Stomach (tissue), 8 donors: ENCODE measurements at regions not wholly inside any gene's neighbourhood (a gene's known extent, or its start where the extent isn't known, plus 50 kb on each side); places are given as distances from the start of the nearest gene placed in this dataset.

Experiments used
- DNase-seq, 2 donors: peaks; one replicate each; pipeline versions ENCODE4 v3.0.0 to v3.0.0-alpha.2; 2013 to 2019
- H3K27ac ChIP-seq, 5 donors: fragments of 200-600 bp in 4 of 5; sonication (generic) in 4 of 5; one replicate each; pipeline ENCODE4 v1.5.1; 2013 to 2019; ENCODE audit warnings: mild to moderate bottlenecking in 1 of 5, moderate library complexity in 1 of 5
- H3K27me3 ChIP-seq, 3 donors: fragments of 200-600 bp; sonication (generic); one replicate each; pipeline ENCODE4 v1.5.1; 2017 to 2019; ENCODE audit warnings: mixed run types in 1 of 3
- H3K36me3 ChIP-seq, 4 donors: fragments of 200-600 bp; sonication (generic); 1 replicate in 3 of 4; 2 replicates in 1 of 4; pipeline ENCODE4 v1.5.1; 2016 to 2019
- H3K4me1 ChIP-seq, 4 donors: fragments of 200-600 bp; sonication (generic); one replicate each; pipeline ENCODE4 v1.5.1; 2016 to 2019
- H3K4me3 ChIP-seq, 4 donors: fragments of 200-600 bp; sonication (generic) in 3 of 4; one replicate each; pipeline ENCODE4 v1.5.1; 2016 to 2019; ENCODE audit warnings: mild to moderate bottlenecking in 1 of 4
- H3K9me3 ChIP-seq, 4 donors: fragments of 200-600 bp; sonication (generic); one replicate each; pipeline ENCODE4 v1.5.1; 2016 to 2019
- EP300 ChIP-seq: sonication (generic); formaldehyde crosslinking; IDR thresholded peaks from one replicate; pipeline ENCODE4 v1.6.1; 2017; ENCODE audit warnings: antibody characterized with exemption
- POLR2A ChIP-seq, 4 donors: fragments of 450-650 bp; IDR thresholded peaks; one replicate each; pipeline ENCODE4 v1.6.1; 2016; ENCODE audit warnings: antibody characterized with exemption in 4 of 4, control low read depth in 2 of 4, mild to moderate bottlenecking in 1 of 4, moderate library complexity in 1 of 4
- POLR2AphosphoS5 ChIP-seq, 3 donors: sonication (generic); formaldehyde crosslinking; IDR thresholded peaks; one replicate each; pipeline ENCODE4 v1.6.1; 2016; ENCODE audit warnings: antibody characterized with exemption in 3 of 3
- WGBS, 5 donors: extraction: QIAGEN DNeasy Blood & Tissue Kit in 3 of 5; methylation state at CpG; one replicate each; pipeline versions ENCODE4 v1.1.5 to v1.1.7; 2013 to 2018; 5-methylcytosine and 5-hydroxymethylcytosine counted together
- intact Hi-C: fragments of 100-400 bp; cut with DNase I; formaldehyde crosslinking; loops from one replicate; pipeline ENCODE4 v1.15.1; 2023; ENCODE audit warnings: low total_unique reads
- TF ChIP-seq, protein P1 (sequence below), 7 experiments: fragments of 450-650 bp in 4 of 7; fragments of 200-600 bp in 3 of 7; sonication (generic) in 3 of 7; IDR thresholded peaks; one replicate each; pipeline ENCODE4 v1.5.1; 2016 to 2019; ENCODE audit warnings: antibody characterized with exemption in 7 of 7, control low read depth in 2 of 7, mild to moderate bottlenecking in 1 of 7
- donor health status: healthy with polysubstance abuse.
- donor health status: Bipolar disorder and iron deficiency.
- donor health status: healthy.

DNA sequence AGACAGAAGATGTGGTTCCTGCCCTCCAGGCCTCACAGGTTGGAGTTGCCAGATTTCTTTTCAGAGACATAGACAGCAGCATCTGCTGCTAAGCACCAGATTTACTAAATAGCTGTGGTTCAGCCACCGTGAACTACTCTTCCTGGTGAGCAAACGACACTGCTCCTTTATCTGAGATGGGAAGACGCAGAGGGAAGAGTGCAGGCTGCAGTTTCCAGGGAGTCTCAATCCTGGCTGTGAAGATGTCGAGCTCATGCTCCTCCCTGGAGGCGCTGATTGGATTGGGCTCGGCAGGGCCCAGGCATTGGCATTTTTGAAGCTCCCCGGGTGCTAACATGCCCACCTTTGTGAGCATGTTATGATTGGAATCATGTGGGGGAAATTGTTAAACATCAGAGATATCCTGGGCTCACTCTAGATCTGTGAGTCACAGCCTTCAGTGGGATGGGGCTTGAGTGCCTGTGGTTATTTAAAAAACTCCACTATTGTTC, 314.8 kb downstream of the TSN start:
- 67 to 96% (median 72%) methylated on average over 7 of the region's 7 CpGs for WGBS, 5 donors
- H3K4me1 ChIP-seq, result no peaks in the 10 kb centered on the region
- no peaks in the 10 kb centered on the region for H3K27me3 ChIP-seq
- H3K27ac ChIP-seq, result no peak overlapping the region
- no peak for TF ChIP-seq POLR2A (IDR thresholded peaks at IDR 0.05)
- TF ChIP-seq EP300, result no peak
- TF ChIP-seq, protein P1, sequence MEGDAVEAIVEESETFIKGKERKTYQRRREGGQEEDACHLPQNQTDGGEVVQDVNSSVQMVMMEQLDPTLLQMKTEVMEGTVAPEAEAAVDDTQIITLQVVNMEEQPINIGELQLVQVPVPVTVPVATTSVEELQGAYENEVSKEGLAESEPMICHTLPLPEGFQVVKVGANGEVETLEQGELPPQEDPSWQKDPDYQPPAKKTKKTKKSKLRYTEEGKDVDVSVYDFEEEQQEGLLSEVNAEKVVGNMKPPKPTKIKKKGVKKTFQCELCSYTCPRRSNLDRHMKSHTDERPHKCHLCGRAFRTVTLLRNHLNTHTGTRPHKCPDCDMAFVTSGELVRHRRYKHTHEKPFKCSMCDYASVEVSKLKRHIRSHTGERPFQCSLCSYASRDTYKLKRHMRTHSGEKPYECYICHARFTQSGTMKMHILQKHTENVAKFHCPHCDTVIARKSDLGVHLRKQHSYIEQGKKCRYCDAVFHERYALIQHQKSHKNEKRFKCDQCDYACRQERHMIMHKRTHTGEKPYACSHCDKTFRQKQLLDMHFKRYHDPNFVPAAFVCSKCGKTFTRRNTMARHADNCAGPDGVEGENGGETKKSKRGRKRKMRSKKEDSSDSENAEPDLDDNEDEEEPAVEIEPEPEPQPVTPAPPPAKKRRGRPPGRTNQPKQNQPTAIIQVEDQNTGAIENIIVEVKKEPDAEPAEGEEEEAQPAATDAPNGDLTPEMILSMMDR (IDR thresholded peaks at IDR 0.05), result no peak
- TF ChIP-seq POLR2AphosphoS5 (IDR thresholded peaks at IDR 0.05), result no peak
- DNase-seq, result no peak
- intact Hi-C loops, result no loop called here
- no peak overlapping the region for H3K4me3 ChIP-seq
- H3K9me3 ChIP-seq, result no peaks in the 10 kb centered on the region
- no peaks in the 10 kb centered on the region for H3K36me3 ChIP-seq

DNA sequence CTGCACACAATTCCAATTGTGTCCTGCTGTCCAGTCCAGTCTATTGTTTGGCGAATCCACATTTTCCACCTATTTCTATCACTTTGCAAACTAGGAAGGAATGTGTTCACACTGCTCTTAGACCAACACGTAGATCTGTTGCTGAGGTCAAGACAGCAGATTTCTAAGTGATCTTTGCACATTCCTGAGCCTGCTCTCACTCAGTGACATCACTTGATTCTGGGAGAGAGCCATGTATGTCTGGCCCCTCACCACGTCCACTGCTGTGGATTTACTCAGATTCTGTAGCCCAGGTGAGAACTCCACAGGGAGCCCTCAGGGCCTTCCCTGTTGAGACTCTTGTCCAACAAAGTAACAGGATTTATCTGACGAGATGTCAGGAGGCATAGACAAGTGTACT, 317.2 kb downstream of the TSN start:
- no peaks in the 10 kb centered on the region for H3K9me3 ChIP-seq
- no peak overlapping the region for H3K4me3 ChIP-seq
- H3K27ac ChIP-seq, result no peak overlapping the region
- 58 to 72% (median 67%) methylated on average over 4 of the region's 4 CpGs for WGBS, 5 donors
- intact Hi-C loops, result no loop called here
- no peak for DNase-seq
- no peak for TF ChIP-seq POLR2A (IDR thresholded peaks at IDR 0.05)
- TF ChIP-seq EP300, result no peak
- TF ChIP-seq, protein P1 (IDR thresholded peaks at IDR 0.05), result no peak
- TF ChIP-seq POLR2AphosphoS5 (IDR thresholded peaks at IDR 0.05), result no peak
- H3K4me1 ChIP-seq, result no peaks in the 10 kb centered on the region
- H3K36me3 ChIP-seq, result no peaks in the 10 kb centered on the region
- no peaks in the 10 kb centered on the region for H3K27me3 ChIP-seq

DNA sequence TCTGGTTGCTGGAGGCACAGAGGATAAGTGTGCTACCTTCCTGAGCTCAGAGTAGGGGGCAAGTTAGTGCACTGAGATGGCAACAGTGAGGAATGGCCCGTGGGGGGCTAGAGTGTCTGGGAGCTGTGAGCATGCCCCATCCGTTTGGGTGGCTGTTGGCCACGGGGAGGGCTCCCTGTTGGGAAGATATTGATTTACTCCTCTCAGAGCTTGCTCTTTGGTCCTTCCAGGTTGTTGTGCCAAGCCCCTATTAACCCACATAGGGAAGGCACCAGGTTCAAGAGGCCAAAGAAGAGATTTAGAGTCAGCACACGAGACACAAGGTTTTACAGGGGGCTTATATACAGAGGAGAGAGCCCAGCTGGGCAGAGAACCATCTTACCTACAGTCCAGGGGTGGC, 318.8 kb downstream of the TSN start:
- intact Hi-C loops, result no loop called here
- 57 to 64% (median 62%) methylated on average over 4 of the region's 4 CpGs for WGBS, 5 donors
- Histone ChIP-seq H3K9me3 (no peaks in the 10 kb centered on the region), H3K4me3 (no peak overlapping the region), H3K27ac (no peak overlapping the region), H3K36me3 (no peaks in the 10 kb centered on the region), H3K27me3 (no peaks in the 10 kb centered on the region), H3K4me1 (no peaks in the 10 kb centered on the region)
- no peak for DNase-seq
- TF ChIP-seq POLR2AphosphoS5 (IDR thresholded peaks at IDR 0.05), result no peak
- no peak for TF ChIP-seq EP300

DNA sequence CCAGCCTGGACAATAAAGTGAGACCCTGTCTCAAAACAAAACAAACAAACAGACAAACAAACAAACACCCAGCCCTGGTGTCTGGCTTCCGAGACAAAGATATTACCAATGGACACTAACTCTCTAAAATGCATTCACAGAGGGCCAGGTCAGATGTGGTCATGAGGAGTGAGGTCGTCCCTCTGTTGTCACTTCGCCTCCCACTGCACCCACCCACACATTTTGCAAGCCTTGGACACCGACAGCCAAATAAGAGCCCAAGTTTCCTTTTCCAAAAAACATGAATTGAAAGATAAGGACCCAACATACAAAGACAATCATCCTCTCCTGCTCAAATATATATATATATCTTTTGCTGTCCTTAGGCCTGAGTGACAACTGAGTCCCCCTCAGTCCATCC, 319.9 kb downstream of the TSN start:
- no peak for TF ChIP-seq POLR2A (IDR thresholded peaks at IDR 0.05)
- TF ChIP-seq POLR2AphosphoS5 (IDR thresholded peaks at IDR 0.05), result no peak
- TF ChIP-seq, protein P1 (IDR thresholded peaks at IDR 0.05), result no peak
- no peak for TF ChIP-seq EP300
- no peaks in the 10 kb centered on the region for H3K27me3 ChIP-seq
- no peaks in the 10 kb centered on the region for H3K36me3 ChIP-seq
- 81 to 93% (median 87%) methylated on average over 4 of the region's 4 CpGs for WGBS, 5 donors
- intact Hi-C loops, result no loop called here
- H3K4me3 ChIP-seq, result no peak overlapping the region
- no peaks in the 10 kb centered on the region for H3K9me3 ChIP-seq
- no peaks in the 10 kb centered on the region for H3K4me1 ChIP-seq
- H3K27ac ChIP-seq, result no peak overlapping the region
- no peak for DNase-seq

DNA sequence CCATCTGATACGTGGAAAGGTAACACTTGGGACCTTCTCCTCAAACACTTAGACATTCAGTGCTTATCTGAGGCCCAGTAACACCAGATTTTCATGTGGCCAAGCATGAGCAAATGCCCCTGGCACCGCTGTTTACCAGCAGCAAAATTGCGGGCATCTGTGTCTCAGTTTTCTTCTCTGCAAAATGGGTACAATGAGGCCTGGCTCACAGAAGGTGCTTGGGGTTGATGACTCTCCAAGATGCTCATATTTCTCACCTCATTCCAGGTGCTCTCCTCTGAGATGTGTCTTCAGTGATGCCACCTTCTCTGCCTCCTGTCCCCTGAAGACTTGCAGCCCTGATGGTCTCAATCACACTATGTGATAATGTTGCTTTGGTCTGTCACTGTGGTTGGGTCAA, 321.7 kb downstream of the TSN start:
- no peaks in the 10 kb centered on the region for H3K36me3 ChIP-seq
- intact Hi-C loops, result no loop called here
- no peak overlapping the region for H3K27ac ChIP-seq
- no peak for TF ChIP-seq POLR2AphosphoS5 (IDR thresholded peaks at IDR 0.05)
- no peak for TF ChIP-seq EP300
- TF ChIP-seq, protein P1 (IDR thresholded peaks at IDR 0.05), result no peak
- TF ChIP-seq POLR2A (IDR thresholded peaks at IDR 0.05), result no peak
- no peak overlapping the region for H3K4me3 ChIP-seq
- no peaks in the 10 kb centered on the region for H3K9me3 ChIP-seq
- no peaks in the 10 kb centered on the region for H3K27me3 ChIP-seq
- WGBS, 5 donors, result 73 to 97% (median 89%) methylated on average over 1 to 3 of the region's 3 CpGs
- H3K4me1 ChIP-seq, result no peaks in the 10 kb centered on the region
- no peak for DNase-seq
